ENCODE measurements at regions not wholly inside any gene's neighbourhood (a gene's known extent, or its start where the extent isn't known, plus 50 kb on each side); places are given as distances from the start of the nearest gene placed in this dataset.
A peak's percentile ranks its signal among the peaks of the same experiment; 100 is the strongest.

DNA sequence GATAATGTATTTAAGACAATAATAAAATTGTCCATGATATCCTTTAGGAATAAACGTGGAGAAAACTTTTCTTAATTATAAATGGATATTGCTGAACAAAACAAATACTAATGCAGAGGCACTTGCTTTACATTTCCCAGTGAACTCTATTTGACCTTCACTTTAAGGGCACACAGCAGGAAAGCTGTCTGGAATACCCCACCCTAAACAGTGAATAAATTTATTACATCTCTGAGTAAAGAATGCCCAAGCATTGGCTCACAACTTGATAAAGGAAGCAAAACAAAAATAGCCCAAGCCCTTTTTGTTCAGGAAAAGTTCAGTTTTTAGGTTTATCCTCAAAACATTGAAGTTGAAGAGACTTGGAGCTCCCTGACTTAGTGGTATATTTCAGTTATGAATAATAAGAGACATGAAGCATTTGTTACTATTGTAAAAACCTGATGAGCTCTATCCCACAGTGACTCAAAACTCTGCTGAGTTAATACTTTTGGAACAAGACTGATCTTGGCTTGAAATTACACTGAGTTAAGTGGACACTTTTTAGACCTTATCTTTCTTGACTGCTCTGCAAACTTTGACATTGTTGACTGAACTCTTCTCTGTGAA, 353.9 kb downstream of the BCKDHB start:
- no peak for DNase-seq (ENCODE audit: low spot score)

- peak; percentile 23 for DNase-seq (ENCODE audit: low spot score)
These were observed 351.0 kb downstream of the BCKDHB start for GRCh38 chr6:80457439-80457933.

DNA sequence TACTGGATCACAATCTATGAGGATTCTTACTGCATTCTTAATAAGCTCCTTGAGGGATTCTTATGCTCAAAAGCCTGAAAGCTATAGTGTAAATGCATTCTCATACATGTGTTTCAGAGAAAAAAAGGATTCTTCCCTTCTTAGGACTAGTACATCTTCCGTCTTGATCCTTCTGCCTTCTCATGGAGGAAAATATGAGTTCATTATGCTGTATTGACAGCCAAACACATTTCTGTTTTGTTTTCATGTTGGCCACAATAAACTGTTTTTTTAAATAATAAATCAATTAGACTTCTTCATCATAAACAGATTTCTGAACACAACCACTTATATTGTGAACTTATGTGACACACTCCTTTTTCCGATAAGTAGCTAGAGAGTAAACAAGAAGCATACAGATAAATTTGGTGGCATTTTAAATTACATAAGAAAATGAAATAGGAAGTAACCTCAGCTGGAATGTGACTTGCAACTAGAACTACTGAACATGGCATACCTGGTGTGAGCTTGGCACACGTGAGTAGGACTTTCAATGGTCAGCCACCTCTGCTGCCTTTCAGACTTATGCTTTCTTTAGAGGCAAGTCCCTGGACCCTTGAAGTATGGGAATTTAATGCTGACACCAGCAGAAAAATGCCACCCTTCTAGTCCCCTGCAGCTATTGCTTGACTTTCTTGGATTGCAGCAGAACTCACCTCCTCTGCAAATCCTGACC, 350.4 kb downstream of the BCKDHB start:
- DNase-seq (ENCODE audit: low spot score), result no peak

GRCh38 chr6:80454661-80455365, 348.3 kb downstream of the BCKDHB start:
- no peak for DNase-seq (ENCODE audit: low spot score)

- DNase-seq (ENCODE audit: low spot score), result no peak
These were observed 347.7 kb downstream of the BCKDHB start for GRCh38 chr6:80454197-80454596.

DNA sequence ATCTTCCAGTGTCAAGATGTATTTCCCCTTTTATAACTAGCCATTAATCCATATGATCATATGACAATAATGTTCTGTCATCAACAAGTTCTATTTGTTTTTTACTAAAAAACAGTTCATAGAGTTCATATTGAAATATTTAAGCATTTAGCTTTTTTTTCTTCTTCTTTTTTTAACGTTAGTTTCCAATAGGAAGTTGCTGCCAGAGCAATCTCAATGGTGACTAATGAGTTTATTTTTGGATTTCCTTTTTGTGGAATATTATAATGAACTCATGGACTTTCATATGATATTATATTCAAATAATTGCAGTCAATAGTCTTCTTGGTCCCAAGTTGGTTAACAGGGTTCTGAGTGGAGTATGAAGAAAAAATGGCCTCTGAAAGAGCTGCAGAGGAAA, 343.3 kb downstream of the BCKDHB start:
- no peak for DNase-seq (ENCODE audit: low spot score)

- DNase-seq (ENCODE audit: low spot score), result no peak
These were observed 340.1 kb downstream of the BCKDHB start for GRCh38 chr6:80446454-80447045.

GRCh38 chr6:80445751-80446150, 339.3 kb downstream of the BCKDHB start:
- DNase-seq (ENCODE audit: low spot score), result no peak

- no peak for DNase-seq (ENCODE audit: low spot score)
These were observed 335.9 kb downstream of the BCKDHB start for GRCh38 chr6:80442366-80442765.

- DNase-seq (ENCODE audit: low spot score), result no peak
These were observed 334.7 kb downstream of the BCKDHB start for GRCh38 chr6:80441131-80441530.

DNA sequence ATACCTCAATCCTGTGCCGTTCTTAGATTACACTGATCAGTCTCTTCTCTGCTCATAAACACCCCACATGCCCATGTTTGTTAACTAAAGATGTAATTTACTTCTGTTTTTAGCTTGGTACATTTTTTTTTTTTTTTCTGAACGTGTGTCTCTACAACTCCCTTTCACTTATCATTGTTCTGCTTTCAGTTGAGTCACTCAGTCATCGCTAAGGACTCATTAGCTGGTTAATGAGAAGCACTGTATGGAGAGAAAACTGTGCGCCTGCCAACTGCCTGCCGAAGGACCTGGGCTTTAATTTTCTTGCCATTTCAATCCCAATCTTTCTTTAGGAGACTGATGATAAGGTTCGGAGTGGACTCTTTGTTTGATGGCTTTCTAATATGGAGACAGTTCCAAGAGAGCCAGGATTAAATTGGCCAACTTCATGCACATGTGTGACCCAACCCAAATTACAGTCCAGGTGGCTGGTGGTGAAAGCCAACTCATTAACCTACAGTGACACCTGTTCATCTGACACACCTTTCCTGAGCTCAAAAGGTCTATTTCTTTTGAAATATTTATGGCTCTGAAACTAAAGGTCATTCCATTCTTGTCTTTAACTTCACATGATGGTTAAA, 334.1 kb downstream of the BCKDHB start:
- no peak for DNase-seq (ENCODE audit: low spot score)

- no peak for DNase-seq (ENCODE audit: low spot score)
These were observed 333.4 kb downstream of the BCKDHB start for GRCh38 chr6:80439721-80440470.

DNA sequence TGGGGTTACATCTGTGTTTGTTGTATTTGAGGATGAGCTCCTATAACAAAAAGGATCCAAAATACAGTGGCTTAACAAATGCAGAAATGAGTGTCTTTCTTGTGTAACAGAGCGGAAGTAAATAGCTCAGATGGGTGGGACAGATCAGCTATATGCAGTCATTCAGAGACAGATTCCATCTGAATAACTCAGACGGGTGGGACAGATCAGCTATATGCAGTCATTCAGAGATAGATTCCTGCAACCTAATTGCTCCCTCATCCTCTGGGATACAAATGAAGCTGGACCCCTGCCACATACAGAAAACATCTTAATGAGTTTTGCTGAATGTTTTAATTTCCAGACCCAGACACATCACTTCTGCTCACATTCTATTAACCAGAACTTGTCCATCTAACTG, 332.3 kb downstream of the BCKDHB start:
- DNase-seq (ENCODE audit: low spot score), result no peak

- no peak for DNase-seq (ENCODE audit: low spot score)
These were observed 331.3 kb downstream of the BCKDHB start for GRCh38 chr6:80437801-80438200.

DNA sequence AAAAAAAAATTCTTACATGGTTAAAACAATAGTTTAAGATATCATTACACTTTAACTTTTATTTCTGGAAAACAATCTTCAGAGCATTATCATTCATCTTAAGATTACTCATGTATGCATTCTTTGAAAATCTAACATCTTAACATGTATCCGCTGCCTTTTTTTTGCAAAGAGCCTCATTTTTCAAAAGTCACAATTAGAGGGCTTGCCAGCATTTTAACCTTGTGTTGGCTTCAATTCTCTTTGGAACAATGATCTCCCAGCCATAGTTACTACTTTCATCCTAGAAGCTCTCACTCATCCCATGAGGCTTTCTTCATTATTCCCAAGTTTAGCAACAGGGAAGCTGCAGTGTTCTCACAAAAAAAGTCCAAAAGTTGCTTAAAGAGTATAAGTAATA, 330.8 kb downstream of the BCKDHB start:
- no peak for DNase-seq (ENCODE audit: low spot score)

- DNase-seq (ENCODE audit: low spot score), result no peak
These were observed 330.2 kb downstream of the BCKDHB start for GRCh38 chr6:80436663-80437062.

DNA sequence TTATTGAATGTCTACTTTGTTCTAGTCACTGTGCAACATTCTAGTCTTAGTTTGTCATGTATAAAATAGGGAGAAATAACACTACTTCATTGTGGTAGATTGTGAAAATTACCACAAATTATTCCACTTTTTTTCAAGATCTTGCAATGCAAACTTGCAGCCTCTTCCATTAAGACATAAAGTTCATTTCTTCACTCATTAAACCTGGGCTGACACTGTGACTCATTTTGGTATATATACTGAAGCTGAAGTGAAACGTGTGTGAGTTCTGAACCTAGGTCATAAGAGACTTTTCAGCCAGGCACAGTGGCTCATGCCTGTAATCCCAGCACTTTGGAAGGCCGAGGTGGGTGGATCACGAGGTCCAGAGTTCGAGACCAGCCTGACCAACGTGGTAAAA, 329.0 kb downstream of the BCKDHB start:
- no peak for DNase-seq (ENCODE audit: low spot score)

GRCh38 chr6:80434691-80435350, 328.4 kb downstream of the BCKDHB start:
- no peak for DNase-seq (ENCODE audit: low spot score)

- DNase-seq (ENCODE audit: low spot score), result no peak
These were observed 327.2 kb downstream of the BCKDHB start for GRCh38 chr6:80433673-80434025.

DNA sequence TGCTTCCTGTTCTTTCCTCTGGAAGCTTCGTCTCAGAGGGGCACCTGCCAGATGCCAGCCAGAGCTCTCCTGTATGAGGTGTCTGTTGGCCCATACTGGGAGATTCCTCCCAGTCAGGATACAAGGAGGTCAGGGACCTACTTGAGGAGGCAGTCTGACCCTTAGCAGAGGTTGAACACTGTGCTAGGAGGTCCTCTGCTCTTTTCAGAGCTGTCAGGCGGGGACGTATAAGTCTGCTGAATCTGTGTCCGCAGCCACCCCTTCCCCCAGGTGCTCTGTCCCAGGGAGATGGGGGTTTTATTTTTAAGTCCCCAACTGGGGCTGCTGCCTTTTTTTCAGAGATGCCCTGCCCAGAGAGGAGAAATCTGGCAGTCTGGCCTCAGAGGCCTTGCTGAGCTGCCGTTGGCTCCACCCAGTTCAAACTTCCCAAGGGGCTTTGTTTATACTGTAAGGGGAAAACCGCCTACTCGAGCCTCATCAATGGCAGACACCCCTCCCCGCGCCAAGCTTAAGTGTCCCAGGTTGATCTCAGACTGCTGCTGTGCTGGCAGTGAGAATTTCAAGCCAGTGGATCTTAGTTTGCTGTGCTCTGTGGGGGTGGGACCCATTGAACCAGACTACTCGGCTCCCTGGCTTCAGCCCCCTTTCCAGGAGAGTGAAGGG, 326.7 kb downstream of the BCKDHB start:
- no peak for DNase-seq (ENCODE audit: low spot score)

All from mucosa of gallbladder (tissue), 1 donor.